ENCODE measurements at regions not wholly inside any gene's neighbourhood (a gene's known extent, or its start where the extent isn't known, plus 50 kb on each side); places are given as distances from the start of the nearest gene placed in this dataset.

DNA sequence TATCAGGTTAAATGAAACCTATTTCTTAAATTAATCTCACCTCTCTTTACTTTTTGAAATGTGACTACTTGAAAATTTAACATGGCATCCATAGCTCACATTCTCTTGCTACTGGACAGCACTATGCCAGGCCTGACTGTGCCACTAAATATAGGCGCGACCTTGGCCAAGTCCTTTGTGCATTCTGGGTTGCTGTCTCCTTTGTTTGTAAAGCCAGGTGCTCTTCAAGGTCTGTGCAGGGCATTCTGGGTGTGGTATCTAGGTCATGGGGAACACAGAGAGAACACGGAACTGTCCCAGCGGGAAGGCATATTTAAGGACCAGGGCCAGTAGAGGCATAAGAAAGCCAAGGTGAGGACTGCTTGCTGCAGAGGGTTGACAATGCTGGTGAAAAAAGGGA is 121.2 kb downstream of the ZNF664 start:
- TF ChIP-seq, protein P1, sequence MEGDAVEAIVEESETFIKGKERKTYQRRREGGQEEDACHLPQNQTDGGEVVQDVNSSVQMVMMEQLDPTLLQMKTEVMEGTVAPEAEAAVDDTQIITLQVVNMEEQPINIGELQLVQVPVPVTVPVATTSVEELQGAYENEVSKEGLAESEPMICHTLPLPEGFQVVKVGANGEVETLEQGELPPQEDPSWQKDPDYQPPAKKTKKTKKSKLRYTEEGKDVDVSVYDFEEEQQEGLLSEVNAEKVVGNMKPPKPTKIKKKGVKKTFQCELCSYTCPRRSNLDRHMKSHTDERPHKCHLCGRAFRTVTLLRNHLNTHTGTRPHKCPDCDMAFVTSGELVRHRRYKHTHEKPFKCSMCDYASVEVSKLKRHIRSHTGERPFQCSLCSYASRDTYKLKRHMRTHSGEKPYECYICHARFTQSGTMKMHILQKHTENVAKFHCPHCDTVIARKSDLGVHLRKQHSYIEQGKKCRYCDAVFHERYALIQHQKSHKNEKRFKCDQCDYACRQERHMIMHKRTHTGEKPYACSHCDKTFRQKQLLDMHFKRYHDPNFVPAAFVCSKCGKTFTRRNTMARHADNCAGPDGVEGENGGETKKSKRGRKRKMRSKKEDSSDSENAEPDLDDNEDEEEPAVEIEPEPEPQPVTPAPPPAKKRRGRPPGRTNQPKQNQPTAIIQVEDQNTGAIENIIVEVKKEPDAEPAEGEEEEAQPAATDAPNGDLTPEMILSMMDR (IDR thresholded peaks at IDR 0.05; ENCODE audit: low read length), result no peak
- no peak for TF ChIP-seq EZH2 (IDR thresholded peaks at IDR 0.05; ENCODE audit: borderline replicate concordance, low read length)
